Fibroblast of pulmonary artery (primary cell): ENCODE measurements at regions not wholly inside any gene's neighbourhood (a gene's known extent, or its start where the extent isn't known, plus 50 kb on each side); places are given as distances from the start of the nearest gene placed in this dataset.

ENCODE experiments used
- DNase-seq: peaks from one replicate; pipeline ENCODE4 v3.0.0-alpha.2; 2010; ENCODE audit warnings: low read depth
- H3K4me3 ChIP-seq: replicated peaks from 2 replicates; pipeline ENCODE4 v1.5.1; 2011; ENCODE audit warnings: low read depth, mild to moderate bottlenecking, control low read depth, low read length, moderate library complexity
- CTCF ChIP-seq: IDR thresholded peaks from 2 replicates; pipeline ENCODE4 v1.5.1; 2011; ENCODE audit warnings: mild to moderate bottlenecking, control low read depth, low read length, inconsistent platforms; ENCODE audit errors: missing control alignments

GRCh38 chr2:45176390-45176789 is 167.1 kb upstream of the SIX2 start:
- H3K4me3 ChIP-seq, result no peak overlapping the region
- peak; percentile 28 for DNase-seq
- TF ChIP-seq CTCF, result no peak

DNA sequence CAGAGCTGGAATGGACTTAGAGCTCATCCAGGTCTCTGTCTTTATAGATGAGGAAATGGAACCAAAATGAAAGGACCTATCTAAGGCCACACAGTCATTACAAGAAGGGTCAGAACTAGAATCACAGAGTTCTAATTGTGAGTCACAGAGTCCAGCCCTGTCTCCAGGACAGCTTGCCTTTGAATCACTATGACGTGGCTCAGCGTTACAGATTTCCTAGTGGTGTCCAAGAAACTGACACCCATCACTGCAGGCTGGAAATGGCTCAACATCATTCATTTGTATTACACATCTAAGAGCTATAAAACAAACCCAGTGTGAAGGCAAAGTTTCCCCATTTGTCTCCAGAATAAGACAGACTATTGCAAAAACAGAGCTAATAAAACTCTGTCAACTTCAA is 164.3 kb upstream of the SIX2 start:
- no peak overlapping the region for H3K4me3 ChIP-seq
- DNase-seq, result peak; percentile 96
- TF ChIP-seq CTCF, result no peak

DNA sequence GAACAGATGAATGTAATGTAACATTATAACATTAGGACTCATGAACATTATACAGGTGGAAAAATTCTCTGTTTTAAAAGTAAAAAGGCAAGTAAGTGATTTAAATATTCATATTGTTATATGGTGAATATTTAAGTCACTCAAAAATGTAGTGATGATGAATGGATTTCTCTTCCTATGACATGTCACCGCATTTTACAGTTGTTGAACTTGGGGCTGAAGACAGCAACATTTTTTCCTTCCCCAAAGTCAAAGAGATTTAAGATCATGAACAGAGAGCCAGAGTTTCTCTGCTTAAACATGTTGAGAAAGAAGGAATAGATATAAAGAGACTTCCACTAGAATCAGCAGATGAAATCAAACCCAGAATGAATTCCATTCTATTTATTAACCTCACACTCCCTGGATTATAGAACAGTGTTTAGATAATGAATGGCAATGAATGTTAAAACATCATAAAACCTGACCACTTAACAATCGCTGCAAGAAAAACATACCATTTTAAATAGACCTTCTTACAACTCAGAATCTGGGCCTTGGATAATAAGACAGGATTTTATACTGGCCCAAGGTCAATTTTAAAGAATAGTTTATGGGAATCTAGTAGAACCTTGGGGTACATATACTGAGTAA is 163.6 kb upstream of the SIX2 start:
- TF ChIP-seq CTCF, result no peak
- no peak for DNase-seq
- H3K4me3 ChIP-seq, result no peak overlapping the region

DNA sequence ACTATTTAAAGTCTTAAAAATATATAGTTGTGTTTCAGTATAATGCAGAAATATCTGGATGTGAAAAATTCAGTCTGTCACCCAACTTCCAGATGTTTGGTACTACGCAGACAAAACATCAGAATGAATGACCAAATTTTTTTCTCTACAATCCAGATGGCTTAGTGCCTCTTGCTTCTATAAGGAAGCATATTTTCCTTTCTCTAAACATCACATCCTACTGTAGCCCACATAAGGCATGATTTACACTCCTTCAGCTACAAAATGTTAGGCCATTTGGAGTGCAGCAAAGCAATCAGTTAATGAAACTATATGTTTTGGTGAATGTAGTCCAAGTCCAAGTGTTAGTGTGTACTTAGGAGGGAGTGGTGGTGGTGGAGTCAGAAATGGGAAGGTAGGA is 162.9 kb upstream of the SIX2 start:
- TF ChIP-seq CTCF, result no peak
- no peak overlapping the region for H3K4me3 ChIP-seq
- no peak for DNase-seq

GRCh38 chr2:45171136-45171501 is 161.9 kb upstream of the SIX2 start:
- no peak overlapping the region for H3K4me3 ChIP-seq

DNA sequence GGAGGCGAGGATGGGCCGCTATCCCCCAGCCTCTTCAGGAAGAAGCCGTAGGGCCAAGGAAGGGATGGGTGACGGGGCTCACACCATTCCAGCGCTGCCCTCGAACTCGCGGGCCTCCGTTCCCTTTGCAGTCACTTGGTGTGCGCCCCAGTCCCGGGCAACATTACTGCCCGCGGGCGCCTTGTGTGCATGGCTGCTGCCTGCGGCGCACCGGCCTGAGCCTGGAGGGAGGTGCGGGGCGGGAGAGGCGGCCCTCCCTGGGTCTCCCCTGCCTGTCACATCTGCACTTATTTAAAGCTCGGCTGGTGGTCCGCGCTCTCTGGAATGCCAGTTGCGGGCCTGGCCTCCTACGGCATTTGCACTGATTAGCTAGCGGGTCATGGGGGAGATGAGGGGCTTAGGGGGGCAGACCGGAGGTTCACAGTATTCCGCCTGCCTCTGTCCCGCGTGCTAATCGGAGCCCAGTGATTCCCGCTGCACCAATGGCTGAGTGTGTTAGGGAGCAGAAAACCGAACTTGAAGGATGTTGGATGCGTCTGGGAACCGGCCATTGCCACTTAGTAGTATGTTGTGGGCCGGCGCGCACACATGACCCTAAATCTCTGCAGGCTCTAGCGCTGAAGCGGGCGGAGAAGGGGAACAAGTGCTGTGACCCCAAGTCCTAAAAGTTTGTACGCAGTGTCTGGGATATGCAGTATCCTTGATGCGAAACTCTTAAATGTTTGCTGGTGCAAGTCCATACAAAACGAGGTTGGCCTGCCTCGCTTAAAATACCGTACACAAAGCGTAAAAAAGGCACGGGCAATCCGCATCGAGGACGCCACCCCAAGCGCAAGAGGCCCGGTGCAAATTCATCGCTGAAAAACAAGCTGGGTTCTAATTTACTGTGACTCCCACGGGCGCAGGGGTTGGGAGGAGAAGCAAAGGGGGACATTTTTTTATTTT is 161.2 kb upstream of the SIX2 start:
- no peak for DNase-seq
- H3K4me3 ChIP-seq, result peak overlapping the region; percentile 56
- no peak for TF ChIP-seq CTCF

More at GRCh38 chr2:45171136-45171501, 161.9 kb upstream of the SIX2 start:
- peak; percentile 22 for DNase-seq
- no peak for TF ChIP-seq CTCF
